SK-N-SH (cell line): ENCODE measurements at regions not wholly inside any gene's neighbourhood (a gene's known extent, or its start where the extent isn't known, plus 50 kb on each side); places are given as distances from the start of the nearest gene placed in this dataset.
"Not testable (repeated sequence)": the region's sequence is repeated elsewhere in the genome, so short reads cannot be mapped to it uniquely, and the experiment has no call there.

ENCODE experiments used
- CTCF ChIA-PET: fragments of 300-600, 350-600 bp; formaldehyde crosslinking; extraction: SDS; loops from one replicate; lab custom pipeline; 2021; lab: Yijun Ruan, JAX
- POLR2A ChIA-PET: fragments of 350-600 bp; sonication (Branson Sonifier 250); formaldehyde crosslinking; extraction: SDS; loops from one replicate; lab custom pipeline; 2020; ENCODE audit warnings: antibody characterized with exemption, inconsistent platforms; lab: Yijun Ruan, JAX
- DNase-seq: peaks from one replicate; pipeline ENCODE4 v3.0.0; 2012
- H2AFZ ChIP-seq: fragments of 200-600 bp; sonication (generic); 2 replicates; pipeline ENCODE4 v1.8.1; 2016; ENCODE audit warnings: antibody characterized with exemption, mild to moderate bottlenecking, low read depth
- H3F3A ChIP-seq: fragments of 200-600 bp; sonication (generic); replicated peaks from 2 replicates; pipeline ENCODE3; 2016; ENCODE audit warnings: antibody characterized with exemption, mild to moderate bottlenecking; ENCODE audit not compliant: insufficient read depth
- H3K27ac ChIP-seq, 2 experiments: fragments of 200-500 bp in 1 of 2; fragments of 200-600 bp in 1 of 2; sonication (Bioruptor generic) in 1 of 2; sonication (generic), shearing (Covaris generic) in 1 of 2; 2 replicates each; pipeline versions ENCODE4 v1.5.1 to v1.6.1; 2014 to 2016; ENCODE audit warnings: low read depth in 2 of 2, inconsistent platforms in 1 of 2, low read length in 1 of 2, mild to moderate bottlenecking in 1 of 2, mixed read lengths in 1 of 2
- H3K27me3 ChIP-seq: fragments of 200-600 bp; sonication (generic), shearing (Covaris generic); 2 replicates; pipeline ENCODE4 v1.6.1; 2016; ENCODE audit warnings: mixed run types; ENCODE audit not compliant: insufficient read depth
- H3K36me3 ChIP-seq, 2 experiments: fragments of 200-500 bp in 1 of 2; fragments of 200-600 bp in 1 of 2; sonication (Bioruptor generic) in 1 of 2; sonication (generic) in 1 of 2; replicated peaks in 1 of 2; 2 replicates each; pipeline versions ENCODE3 to v1.5.1; 2014 to 2016; ENCODE audit warnings: low read length in 1 of 2, mild to moderate bottlenecking in 1 of 2; ENCODE audit not compliant: insufficient read depth in 2 of 2, control insufficient read depth in 1 of 2
- H3K4me1 ChIP-seq, 2 experiments: fragments of 200-500 bp in 1 of 2; fragments of 200-600 bp in 1 of 2; sonication (Bioruptor generic) in 1 of 2; sonication (generic), shearing (Covaris generic) in 1 of 2; 2 replicates each; pipeline versions ENCODE4 v1.5.1 to v1.6.1; 2014 to 2016; ENCODE audit warnings: low read depth in 1 of 2, low read length in 1 of 2, mixed run types in 1 of 2; ENCODE audit not compliant: insufficient read depth in 2 of 2, control insufficient read depth in 1 of 2
- H3K4me2 ChIP-seq: fragments of 200-600 bp; sonication (generic), shearing (Covaris generic); 2 replicates; pipeline ENCODE4 v1.6.1; 2017; ENCODE audit warnings: mixed run types
- H3K4me3 ChIP-seq, 2 experiments: fragments of 200-500 bp in 1 of 2; fragments of 200-600 bp in 1 of 2; sonication (Bioruptor generic) in 1 of 2; sonication (generic), shearing (Covaris generic) in 1 of 2; 2 replicates each; pipeline versions ENCODE4 v1.5.1 to v1.8.1; 2014 to 2016; ENCODE audit warnings: low read depth in 2 of 2, inconsistent platforms in 1 of 2, low read length in 1 of 2, mild to moderate bottlenecking in 1 of 2, mixed read lengths in 1 of 2, moderate library complexity in 1 of 2
- H3K79me2 ChIP-seq: fragments of 200-600 bp; sonication (generic); 2 replicates; pipeline ENCODE4 v1.8.1; 2017; ENCODE audit warnings: mild to moderate bottlenecking; ENCODE audit not compliant: insufficient read depth
- H3K9ac ChIP-seq: fragments of 200-600 bp; sonication (generic); 2 replicates; pipeline ENCODE4 v1.6.1; 2017; ENCODE audit warnings: mixed run types
- H3K9me2 ChIP-seq: fragments of 200-600 bp; sonication (generic); 2 replicates; pipeline ENCODE4 v1.6.1; 2017; ENCODE audit warnings: mixed run types
- H3K9me3 ChIP-seq: fragments of 200-600 bp; sonication (generic); 2 replicates; pipeline ENCODE4 v1.6.1; 2017; ENCODE audit warnings: mixed run types, mild to moderate bottlenecking, moderate library complexity
- H4K20me1 ChIP-seq: fragments of 200-600 bp; sonication (generic); 2 replicates; pipeline ENCODE4 v1.6.1; 2017; ENCODE audit warnings: mild to moderate bottlenecking, mixed run types; ENCODE audit not compliant: insufficient read depth
- ELF1 ChIP-seq: IDR thresholded peaks from 2 replicates; pipeline ENCODE4 v1.4.0; 2012
- EP300 ChIP-seq, 2 experiments: IDR thresholded peaks; 2 replicates each; pipeline versions ENCODE4 v1.4.0 to v1.6.1; 2012; ENCODE audit warnings: borderline replicate concordance in 1 of 2, low read depth in 1 of 2, low read length in 1 of 2
- EZH2phosphoT487 ChIP-seq: fragments of 200-600 bp; sonication (generic); IDR thresholded peaks from 2 replicates; pipeline ENCODE4 v1.6.1; 2017; ENCODE audit warnings: low read depth, mixed run types, mild to moderate bottlenecking, antibody characterized with exemption, moderate library complexity, borderline replicate concordance
- FOXJ3 ChIP-seq: sonication (generic); formaldehyde crosslinking; IDR thresholded peaks from 2 replicates; pipeline ENCODE4 v1.5.1; 2020; ENCODE audit warnings: mild to moderate bottlenecking, missing genetic modification reagents
- FOXM1 ChIP-seq: IDR thresholded peaks from 2 replicates; pipeline ENCODE4 v1.4.0; 2012; ENCODE audit warnings: low read depth, mild to moderate bottlenecking
- GATA2 ChIP-seq: sonication (generic); formaldehyde crosslinking; IDR thresholded peaks from 2 replicates; pipeline ENCODE4 v1.5.0; 2020; ENCODE audit warnings: mild to moderate bottlenecking, missing genetic modification reagents
- JUND ChIP-seq: IDR thresholded peaks from 2 replicates; pipeline ENCODE4 v1.4.0; 2012
- MEF2A ChIP-seq: IDR thresholded peaks from 2 replicates; pipeline ENCODE4 v1.4.0; 2012; ENCODE audit warnings: low read depth, borderline replicate concordance
- NFIC ChIP-seq: IDR thresholded peaks from 2 replicates; pipeline ENCODE4 v1.4.0; 2012; ENCODE audit warnings: borderline replicate concordance
- NRF1 ChIP-seq: IDR thresholded peaks from 2 replicates; pipeline ENCODE4 v1.6.1; 2012; ENCODE audit warnings: low read depth, mild to moderate bottlenecking, low read length
- POLR2AphosphoS5 ChIP-seq: IDR thresholded peaks from 2 replicates; pipeline ENCODE4 v1.6.1; 2012; ENCODE audit warnings: low read depth, low read length
- RAD21 ChIP-seq: IDR thresholded peaks from 2 replicates; pipeline ENCODE4 v1.6.1; 2012; ENCODE audit warnings: mild to moderate bottlenecking, low read length
- RFX5 ChIP-seq: IDR thresholded peaks from 2 replicates; pipeline ENCODE4 v1.6.1; 2012; ENCODE audit warnings: mild to moderate bottlenecking, improper control_type of control experiment, low read length
- SIN3A ChIP-seq: IDR thresholded peaks from 2 replicates; pipeline ENCODE4 v1.6.1; 2012; ENCODE audit warnings: low read depth, mild to moderate bottlenecking, low read length, moderate library complexity, borderline replicate concordance
- YY1 ChIP-seq: IDR thresholded peaks from 2 replicates; pipeline ENCODE4 v1.4.0; 2012; ENCODE audit warnings: low read depth, mild to moderate bottlenecking
- WGBS: methylation state at CpG from one replicate; pipeline ENCODE4 v1.1.6; 2017; ENCODE audit warnings: low lambda C conversion rate; 5-methylcytosine and 5-hydroxymethylcytosine counted together
- TF ChIP-seq, protein P1 (sequence below): IDR thresholded peaks from 2 replicates; pipeline ENCODE4 v1.4.0; 2012; ENCODE audit warnings: low read depth
- TF ChIP-seq, protein P2 (sequence below): IDR thresholded peaks from 2 replicates; pipeline ENCODE4 v1.4.0; 2012; ENCODE audit warnings: low read depth, borderline replicate concordance
- TF ChIP-seq, protein P3 (sequence below): IDR thresholded peaks from 2 replicates; pipeline ENCODE4 v1.4.0; 2012; ENCODE audit warnings: low read depth, borderline replicate concordance
- TF ChIP-seq, protein P4 (sequence below): IDR thresholded peaks from 2 replicates; pipeline ENCODE4; 2012

DNA sequence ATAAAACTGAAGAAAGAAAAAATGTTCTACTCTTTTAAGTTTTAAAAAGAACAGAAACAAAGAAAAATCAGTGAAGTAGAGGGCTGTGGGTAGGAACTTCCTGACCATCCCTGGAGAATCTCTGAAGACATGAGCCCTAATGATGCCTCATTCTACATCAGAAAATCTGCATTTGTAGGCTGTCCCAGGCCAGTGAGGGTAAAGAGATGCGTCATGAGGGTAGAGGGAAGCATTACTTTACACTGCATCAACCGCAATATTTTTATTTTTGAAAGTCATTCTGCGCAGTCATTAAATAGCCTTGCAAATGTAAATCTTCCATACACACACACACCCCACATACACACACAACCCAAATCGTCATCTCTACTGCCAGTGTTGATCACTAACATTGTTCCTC, 82.1 kb upstream of the CABCOCO1 start:
- H3K9me3 ChIP-seq: no peaks in the 10 kb centered on the region
- H3K27me3 ChIP-seq: no peaks in the 10 kb centered on the region
- ChIA-PET CTCF (interaction anchor here (1.2 kb wide), 1 partner anchor 9 kb away, joined by 4 read pairs; no protein-coding TSS in a partner anchor), POLR2A (no interaction called here)
- H2AFZ ChIP-seq: no peak overlapping the region
- H3K27ac ChIP-seq: no peak overlapping the region
- no peaks in the 10 kb centered on the region for H3K9me2 ChIP-seq
- no peaks in the 10 kb centered on the region for H3F3A ChIP-seq
- no peaks in the 10 kb centered on the region for H4K20me1 ChIP-seq
- no peaks in the 10 kb centered on the region for H3K4me1 ChIP-seq
- 86% methylated on average over 4 of the region's 4 CpGs for WGBS
- TF ChIP-seq, protein P1, sequence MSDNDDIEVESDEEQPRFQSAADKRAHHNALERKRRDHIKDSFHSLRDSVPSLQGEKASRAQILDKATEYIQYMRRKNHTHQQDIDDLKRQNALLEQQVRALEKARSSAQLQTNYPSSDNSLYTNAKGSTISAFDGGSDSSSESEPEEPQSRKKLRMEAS: no peak
- no peaks in the 10 kb centered on the region for H3K36me3 ChIP-seq
- DNase-seq: no peak
- H3K9ac ChIP-seq: no peak overlapping the region
- no peak overlapping the region for H3K4me2 ChIP-seq
- H3K4me3 ChIP-seq: no peak overlapping the region
- no peaks in the 10 kb centered on the region for H3K79me2 ChIP-seq

DNA sequence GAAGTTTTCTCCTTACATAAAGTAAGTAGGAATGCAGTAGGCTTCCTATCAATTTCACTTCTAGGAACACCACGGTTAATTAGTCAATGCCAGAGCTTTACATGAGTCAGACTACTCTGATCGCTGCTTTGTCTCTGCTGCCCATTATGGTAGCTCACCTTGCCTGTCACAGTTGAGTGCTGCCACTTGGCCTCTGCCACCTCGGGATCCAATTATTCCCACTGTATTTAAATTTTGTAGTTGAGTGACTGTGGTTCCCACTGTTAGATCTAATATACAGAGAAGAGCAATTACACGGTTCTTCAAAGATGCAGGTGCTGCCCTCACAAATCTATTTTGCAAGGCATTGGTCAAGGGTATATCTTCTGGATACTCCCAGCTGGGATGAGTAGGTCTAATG, 92.5 kb upstream of the CABCOCO1 start:
- H3K4me3 ChIP-seq, H3K79me2 ChIP-seq, H3K27ac ChIP-seq, H3K27me3 ChIP-seq, H3K9ac ChIP-seq, H2AFZ ChIP-seq, POLR2A ChIA-PET, H4K20me1 ChIP-seq, H3K36me3 ChIP-seq, H3F3A ChIP-seq, DNase-seq, H3K9me2 ChIP-seq, H3K4me2 ChIP-seq, H3K9me3 ChIP-seq, CTCF ChIA-PET, H3K4me1 ChIP-seq: not testable (repeated sequence)
- WGBS: 29% methylated on average over 3 of the region's 4 CpGs

DNA sequence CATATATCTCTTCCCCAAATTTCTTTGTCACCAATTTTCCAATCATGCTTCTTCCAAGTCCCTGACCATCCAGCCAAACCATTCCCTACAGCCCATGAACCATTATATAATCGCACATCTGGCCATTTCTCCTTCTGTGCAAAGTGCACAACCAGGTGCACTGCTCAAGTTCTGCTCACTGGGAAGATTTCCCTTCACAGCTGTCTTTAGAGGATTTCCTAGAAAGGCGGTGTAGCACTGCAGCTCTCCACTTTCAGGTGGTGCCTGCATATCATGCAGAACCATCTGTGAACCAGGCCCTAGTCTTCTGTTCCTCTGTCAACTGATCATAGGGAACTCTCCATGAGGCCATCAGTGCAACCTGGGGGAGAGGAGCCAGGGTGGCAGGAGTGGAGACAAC, 95.0 kb upstream of the CABCOCO1 start:
- CTCF ChIA-PET: no interaction called here

More for the DNA sequence above, 95.0 kb upstream of the CABCOCO1 start:
- POLR2A ChIA-PET: no interaction called here
- no peaks in the 10 kb centered on the region for H4K20me1 ChIP-seq
- H3F3A ChIP-seq: no peaks in the 10 kb centered on the region
- TF ChIP-seq YY1: no peak
- TF ChIP-seq RFX5: no peak
- TF ChIP-seq FOXM1: no peak
- no peak for TF ChIP-seq NRF1
- TF ChIP-seq MEF2A: no peak
- TF ChIP-seq JUND: no peak
- TF ChIP-seq, protein P2, sequence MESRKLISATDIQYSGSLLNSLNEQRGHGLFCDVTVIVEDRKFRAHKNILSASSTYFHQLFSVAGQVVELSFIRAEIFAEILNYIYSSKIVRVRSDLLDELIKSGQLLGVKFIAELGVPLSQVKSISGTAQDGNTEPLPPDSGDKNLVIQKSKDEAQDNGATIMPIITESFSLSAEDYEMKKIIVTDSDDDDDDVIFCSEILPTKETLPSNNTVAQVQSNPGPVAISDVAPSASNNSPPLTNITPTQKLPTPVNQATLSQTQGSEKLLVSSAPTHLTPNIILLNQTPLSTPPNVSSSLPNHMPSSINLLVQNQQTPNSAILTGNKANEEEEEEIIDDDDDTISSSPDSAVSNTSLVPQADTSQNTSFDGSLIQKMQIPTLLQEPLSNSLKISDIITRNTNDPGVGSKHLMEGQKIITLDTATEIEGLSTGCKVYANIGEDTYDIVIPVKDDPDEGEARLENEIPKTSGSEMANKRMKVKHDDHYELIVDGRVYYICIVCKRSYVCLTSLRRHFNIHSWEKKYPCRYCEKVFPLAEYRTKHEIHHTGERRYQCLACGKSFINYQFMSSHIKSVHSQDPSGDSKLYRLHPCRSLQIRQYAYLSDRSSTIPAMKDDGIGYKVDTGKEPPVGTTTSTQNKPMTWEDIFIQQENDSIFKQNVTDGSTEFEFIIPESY: no peak
- no peak for TF ChIP-seq RAD21
- no peak for TF ChIP-seq NFIC
- TF ChIP-seq EP300 (IDR thresholded peaks at IDR 0.05; ENCODE audit: borderline replicate concordance in 1 of 2, low read depth in 1 of 2, low read length in 1 of 2): no peak
- TF ChIP-seq, protein P3, sequence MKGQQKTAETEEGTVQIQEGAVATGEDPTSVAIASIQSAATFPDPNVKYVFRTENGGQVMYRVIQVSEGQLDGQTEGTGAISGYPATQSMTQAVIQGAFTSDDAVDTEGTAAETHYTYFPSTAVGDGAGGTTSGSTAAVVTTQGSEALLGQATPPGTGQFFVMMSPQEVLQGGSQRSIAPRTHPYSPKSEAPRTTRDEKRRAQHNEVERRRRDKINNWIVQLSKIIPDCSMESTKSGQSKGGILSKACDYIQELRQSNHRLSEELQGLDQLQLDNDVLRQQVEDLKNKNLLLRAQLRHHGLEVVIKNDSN: no peak
- no peak for TF ChIP-seq SIN3A
- TF ChIP-seq, protein P4, sequence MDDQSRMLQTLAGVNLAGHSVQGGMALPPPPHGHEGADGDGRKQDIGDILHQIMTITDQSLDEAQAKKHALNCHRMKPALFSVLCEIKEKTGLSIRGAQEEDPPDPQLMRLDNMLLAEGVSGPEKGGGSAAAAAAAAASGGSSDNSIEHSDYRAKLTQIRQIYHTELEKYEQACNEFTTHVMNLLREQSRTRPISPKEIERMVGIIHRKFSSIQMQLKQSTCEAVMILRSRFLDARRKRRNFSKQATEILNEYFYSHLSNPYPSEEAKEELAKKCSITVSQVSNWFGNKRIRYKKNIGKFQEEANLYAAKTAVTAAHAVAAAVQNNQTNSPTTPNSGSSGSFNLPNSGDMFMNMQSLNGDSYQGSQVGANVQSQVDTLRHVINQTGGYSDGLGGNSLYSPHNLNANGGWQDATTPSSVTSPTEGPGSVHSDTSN: no peak
- no peak for TF ChIP-seq POLR2AphosphoS5
- no peak for TF ChIP-seq GATA2 (CRISPR knock-in tag)
- TF ChIP-seq FOXJ3 (CRISPR knock-in tag): no peak
- no peak for TF ChIP-seq ELF1
- TF ChIP-seq EZH2phosphoT487: no peak
- TF ChIP-seq, protein P1: no peak
- TF ChIP-seq, all 33 proteins: peak for 0
- H2AFZ ChIP-seq: no peak overlapping the region
- H3K9me2 ChIP-seq: no peaks in the 10 kb centered on the region
- no peak overlapping the region for H3K4me3 ChIP-seq
- H3K27me3 ChIP-seq: no peaks in the 10 kb centered on the region
- H3K79me2 ChIP-seq: no peaks in the 10 kb centered on the region
- H3K4me2 ChIP-seq: no peak overlapping the region
- no peak overlapping the region for H3K27ac ChIP-seq
- DNase-seq: no peak
- no peaks in the 10 kb centered on the region for H3K36me3 ChIP-seq
- no peak overlapping the region for H3K9ac ChIP-seq
- no peaks in the 10 kb centered on the region for H3K4me1 ChIP-seq
- H3K9me3 ChIP-seq: no peaks in the 10 kb centered on the region
- 71% methylated on average over 2 of the region's 2 CpGs for WGBS
